HG02642 (cell line): ENCODE measurements at regions not wholly inside any gene's neighbourhood (a gene's known extent, or its start where the extent isn't known, plus 50 kb on each side); places are given as distances from the start of the nearest gene placed in this dataset.
"Not testable (repeated sequence)": the region's sequence is repeated elsewhere in the genome, so short reads cannot be mapped to it uniquely, and the experiment has no call there.

Source experiments
- ATAC-seq: cut with Tn5 transposase; IDR thresholded peaks from one replicate; pipeline ENCODE4 v1.9.1; 2021; ENCODE audit warnings: mild to moderate bottlenecking; ENCODE audit not compliant: unreplicated experiment, poor library complexity

DNA sequence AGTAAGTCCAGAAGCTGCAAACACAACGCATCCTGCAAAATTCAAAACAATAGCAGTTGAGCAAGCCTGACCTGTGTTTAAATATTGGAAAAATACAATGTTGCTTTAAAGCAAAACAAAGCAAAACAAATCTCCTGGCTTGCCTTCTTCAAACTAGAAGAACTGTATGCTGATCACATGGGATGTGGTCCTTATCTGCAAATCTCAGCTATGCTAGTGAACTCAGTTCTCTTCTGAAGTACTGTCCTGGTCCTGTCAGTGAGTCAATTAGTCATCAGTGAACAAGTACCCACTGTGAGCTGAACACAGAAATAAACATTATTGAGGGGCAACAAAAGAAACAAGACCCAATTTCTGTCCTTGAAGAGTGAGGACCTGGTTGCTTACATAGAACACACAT, 522.5 kb downstream of the SMARCA1 start:
- no peak for ATAC-seq

DNA sequence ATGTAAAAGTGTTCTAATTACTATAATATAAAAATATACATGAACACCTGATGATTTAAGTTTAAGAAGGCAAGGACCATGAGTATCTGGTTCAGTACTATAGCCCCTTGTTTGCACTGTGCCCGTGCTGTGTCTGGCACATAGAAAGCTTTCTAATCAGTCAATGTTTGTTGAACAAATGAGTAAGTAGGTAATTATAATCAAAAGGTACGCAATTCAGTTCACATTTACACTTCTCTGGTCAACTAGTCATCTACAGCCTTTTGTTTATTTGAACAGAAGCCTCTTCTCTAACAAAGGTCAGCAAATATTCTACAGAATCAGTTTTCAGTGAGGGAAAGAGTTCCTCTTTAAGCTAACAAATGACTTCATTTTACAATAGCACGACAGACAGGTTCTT, 523.3 kb downstream of the SMARCA1 start:
- no peak for ATAC-seq

DNA sequence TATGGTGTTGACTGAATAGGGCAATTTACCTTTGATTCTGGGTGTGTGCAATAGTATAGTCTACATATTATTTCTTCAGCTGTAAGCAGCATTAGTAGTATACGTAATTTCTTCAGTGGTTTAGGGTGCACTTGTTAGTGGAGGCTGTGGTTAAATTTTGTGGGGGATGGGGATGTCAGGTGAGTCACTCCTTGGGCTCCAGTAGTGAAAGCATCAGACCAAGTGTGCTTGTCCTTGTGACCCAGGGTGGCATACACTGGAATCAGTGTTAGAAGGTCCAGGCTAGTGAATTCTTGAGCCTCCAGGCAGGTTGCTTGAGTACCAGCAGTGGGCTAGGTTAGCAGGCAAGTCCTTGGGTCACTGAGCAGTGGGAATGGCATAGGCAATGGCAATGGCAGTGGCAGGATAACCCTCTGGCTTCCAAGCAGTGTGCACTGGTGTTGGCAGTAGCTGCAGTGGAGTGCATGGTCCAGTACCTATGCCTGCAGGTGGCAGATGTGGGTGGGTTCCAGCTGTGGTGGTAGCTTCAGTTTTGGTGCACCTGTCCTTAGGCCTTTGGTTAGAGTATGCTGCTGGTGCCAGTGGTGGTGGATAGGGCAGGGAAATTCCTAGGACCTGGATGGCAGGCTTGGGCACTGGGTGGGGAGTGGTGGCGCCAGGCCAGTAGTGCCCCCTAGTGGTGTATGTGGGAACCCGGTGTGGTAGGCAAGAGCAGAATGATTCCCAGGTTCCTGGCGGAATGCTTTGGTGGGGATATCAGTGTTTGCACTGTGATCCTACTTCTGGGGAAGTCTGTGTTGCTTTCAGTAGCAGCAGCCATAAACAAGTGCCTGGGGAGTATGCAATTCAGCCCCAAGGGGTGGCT, 531.0 kb downstream of the SMARCA1 start:
- no peak for ATAC-seq

DNA sequence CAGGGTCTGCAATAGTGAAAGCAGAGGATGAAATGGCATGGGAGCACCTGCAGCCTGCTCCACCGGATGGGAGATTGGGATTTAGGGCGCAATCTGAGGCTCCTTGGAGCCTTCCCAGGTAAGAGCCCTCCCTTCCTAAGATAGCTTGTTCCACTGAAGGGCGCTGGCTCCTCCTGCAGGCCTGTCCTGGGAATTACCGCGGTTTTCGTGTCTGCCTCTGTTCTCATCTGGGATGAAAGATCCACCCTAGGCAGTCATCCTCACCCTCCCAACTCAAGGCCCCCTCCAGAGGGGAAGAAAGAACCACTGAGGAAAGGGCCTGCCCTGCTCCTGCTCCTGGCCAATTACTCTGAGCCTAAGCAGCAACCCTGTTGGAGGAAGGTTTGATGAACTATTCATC, 547.5 kb downstream of the SMARCA1 start:
- peak; percentile 65 for ATAC-seq

DNA sequence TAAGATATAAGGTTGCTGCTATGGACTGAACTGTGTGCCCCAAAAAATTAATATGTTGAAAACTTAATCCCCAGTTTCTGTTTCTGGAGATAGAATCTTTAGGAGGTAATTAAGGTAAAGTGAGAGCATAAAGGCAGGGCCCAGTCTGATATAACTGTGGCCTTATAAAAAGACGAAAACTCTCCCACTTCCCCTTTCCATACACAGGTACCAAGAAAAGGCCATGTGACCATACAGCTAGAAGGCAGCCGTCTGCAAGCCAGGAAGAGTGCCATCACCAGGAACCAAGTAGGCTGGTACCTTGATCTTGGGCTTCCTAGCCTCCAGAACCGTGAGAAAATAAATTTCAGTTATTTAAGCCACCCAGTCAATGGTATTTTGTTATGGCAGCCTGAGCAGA, 550.3 kb downstream of the SMARCA1 start:
- no peak for ATAC-seq

DNA sequence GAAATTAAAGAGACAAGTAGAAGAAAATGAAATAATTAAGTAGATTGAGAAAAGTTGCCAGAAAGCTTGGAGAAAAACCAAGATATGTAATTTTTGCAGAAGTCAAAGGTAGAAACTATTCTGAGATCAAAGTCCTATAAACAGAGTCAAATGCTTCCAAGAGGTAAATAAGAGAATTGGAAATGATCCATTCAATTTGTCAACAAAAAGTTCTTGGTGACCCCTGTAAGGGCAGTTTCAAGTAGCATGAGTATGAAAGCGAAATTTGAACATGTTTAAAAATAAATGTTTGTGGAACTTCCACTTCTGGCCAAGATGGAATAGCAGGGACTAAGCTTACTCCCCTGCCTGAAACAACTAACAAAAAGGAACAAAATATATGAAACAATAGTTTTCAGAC, 562.0 kb downstream of the SMARCA1 start:
- ATAC-seq = no peak

DNA sequence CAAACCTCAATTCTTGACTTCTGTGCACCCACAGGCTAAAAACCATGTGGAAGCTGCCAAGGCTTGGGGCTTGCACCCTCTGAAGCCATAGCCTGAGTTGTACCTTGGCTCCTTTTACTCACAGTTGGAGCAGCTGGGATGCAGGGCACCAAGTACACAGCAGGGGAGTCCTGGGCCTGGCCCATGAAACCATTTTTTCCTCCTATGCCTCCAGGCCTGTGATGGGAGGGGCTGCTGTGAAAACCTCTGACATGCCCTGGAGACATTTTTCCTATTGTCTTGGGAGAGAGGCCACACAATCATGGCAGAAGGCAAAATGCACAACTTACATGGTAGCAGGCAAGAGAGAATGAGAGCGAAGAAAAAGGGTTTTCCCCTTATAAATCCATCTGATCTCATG, 568.6 kb downstream of the SMARCA1 start:
- ATAC-seq = not testable (repeated sequence)

DNA sequence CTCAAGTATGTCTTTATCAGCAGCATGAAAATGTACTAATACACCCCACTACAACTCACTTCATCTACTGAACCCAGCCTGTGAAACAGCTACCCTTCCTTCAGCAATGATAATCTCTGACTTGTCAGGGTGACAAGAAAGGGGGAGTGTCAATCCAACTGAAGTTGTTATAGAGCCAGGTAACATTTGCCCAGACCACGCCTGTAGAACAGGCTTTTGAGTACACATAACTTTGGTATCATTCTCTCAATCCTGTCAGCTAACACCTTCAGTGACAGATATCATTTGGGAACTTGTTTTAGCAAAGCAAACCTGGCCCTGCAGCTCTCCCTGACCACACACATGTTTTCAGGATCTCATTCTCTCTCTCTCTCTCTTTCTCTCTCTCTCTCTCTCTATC, 592.2 kb downstream of the SMARCA1 start:
- ATAC-seq = no peak

DNA sequence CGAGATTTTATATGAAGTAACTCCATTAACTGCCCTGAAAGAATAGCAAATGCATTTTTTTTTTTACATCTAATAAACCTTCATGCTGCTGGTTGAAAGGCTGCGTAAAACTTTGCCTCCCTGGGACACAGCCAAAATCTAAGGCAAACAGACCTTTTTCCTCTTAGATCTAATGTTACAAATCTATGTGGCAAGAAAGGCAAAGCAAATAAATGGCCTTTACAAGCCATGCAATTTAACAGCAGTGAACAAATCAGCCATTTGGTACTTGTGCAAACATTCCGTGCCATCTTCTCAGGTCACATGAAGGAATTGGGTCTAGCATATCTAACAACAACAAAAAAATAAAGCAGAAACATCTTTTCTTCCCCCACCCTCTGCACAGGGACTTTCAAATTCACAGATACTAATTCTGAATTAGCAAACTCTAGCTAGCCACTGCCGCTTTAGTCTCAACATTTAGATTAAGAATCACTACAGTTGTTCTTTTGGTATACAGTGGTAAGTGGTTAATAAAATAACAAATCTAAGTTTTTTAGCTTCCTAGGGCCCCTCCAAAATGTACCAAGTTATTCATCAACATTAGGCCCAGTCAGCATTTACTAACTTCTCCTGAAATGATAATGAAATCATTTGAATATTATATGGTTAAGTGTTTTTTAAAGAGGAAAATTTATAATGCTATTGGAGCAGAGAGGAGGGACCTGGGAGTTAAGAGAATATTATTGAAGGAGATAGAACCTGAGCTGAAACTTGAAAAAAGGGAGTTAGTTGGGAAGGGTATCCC, 593.8 kb downstream of the SMARCA1 start:
- ATAC-seq = no peak

DNA sequence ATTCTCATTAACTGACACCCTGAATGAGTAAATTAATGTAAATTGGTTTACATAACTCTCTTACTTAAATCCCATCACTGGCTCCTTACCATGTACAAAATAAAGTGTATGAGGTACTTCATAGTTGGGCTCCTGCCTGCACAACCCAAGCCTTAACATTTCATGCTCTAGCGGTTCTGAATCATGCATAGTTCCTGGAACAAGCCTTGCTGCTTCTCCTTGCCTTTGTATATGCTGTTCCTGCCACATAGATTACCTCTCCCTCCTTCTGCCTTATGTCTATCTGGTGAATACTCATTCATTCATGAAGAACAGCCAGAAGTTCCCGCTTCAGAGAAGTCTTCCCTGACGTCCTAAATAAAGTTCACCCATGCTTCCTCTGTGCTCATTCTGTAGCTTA, 594.7 kb downstream of the SMARCA1 start:
- no peak for ATAC-seq

DNA sequence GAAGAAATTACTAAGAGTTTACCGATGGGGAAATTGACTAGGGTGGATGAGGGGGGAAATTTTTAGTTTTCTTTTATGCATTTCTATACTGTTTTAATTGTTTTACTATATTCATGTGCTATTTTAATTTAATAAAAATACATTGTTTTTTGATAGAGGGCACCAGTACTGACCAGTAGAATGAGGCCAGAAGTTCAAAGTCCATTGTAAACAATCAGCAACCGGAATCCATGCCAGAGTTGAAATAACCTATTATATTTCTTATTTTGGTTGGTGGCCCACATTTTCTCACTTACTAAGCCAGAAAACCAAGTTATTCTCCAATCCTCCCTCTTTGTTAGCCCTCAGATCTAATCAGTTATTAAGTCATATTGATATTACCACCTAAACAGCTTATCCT, 595.9 kb downstream of the SMARCA1 start:
- ATAC-seq = no peak

DNA sequence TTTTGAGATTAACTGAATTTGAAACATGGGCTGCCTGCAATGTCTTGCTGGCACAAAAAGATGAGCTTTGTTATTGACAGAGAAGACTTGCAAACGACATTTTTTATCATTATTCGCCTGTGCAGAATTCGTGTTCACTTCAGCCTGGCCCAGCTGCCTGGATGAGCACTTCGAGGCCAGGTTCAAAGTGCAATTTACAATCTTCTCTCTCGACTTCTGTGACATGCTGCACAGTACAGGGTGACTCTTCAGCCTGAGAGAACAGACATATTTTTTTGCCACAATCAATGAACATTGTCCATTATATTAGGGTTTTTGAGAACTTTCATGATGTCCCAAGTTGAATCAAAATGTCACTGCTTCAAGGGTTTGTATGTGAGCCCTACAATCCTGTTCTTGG, 616.5 kb downstream of the SMARCA1 start:
- ATAC-seq = no peak

DNA sequence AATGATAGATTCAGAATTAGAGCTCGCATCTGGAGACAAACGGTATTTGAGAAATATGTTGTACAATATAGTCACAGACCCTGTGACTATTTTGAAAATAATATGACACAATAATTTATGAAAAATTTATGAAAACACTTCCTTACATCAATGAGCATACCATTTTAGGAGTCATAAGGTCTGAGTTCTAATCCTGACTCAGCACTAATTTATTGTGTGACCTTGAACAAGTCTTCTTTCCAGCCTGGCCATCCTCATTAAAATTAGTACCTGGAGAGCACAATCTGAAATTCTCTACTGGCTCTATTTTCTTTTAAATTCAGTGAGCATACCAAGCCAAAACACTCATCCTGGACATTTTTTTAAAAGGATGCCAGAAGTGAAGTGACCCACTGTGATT, 622.3 kb downstream of the SMARCA1 start:
- ATAC-seq = no peak

DNA sequence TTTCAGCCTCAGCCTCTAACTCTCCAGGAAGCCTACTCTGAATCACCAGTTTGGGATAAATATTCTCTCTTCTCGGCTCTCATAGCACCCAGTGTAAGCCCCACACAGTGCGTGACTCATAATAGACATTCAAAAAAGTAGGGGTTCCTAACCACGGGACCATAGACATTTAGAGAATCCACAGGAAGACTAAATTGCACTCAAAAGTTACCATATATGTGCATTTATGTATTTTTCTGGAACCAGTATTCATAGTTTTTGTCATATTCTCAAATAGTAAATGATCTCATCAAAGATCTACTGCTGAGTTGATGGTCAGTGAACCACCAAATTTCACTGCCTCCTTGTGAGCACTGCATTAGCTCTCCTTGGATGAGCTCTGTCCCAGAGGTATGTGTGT, 625.7 kb downstream of the SMARCA1 start:
- no peak for ATAC-seq

DNA sequence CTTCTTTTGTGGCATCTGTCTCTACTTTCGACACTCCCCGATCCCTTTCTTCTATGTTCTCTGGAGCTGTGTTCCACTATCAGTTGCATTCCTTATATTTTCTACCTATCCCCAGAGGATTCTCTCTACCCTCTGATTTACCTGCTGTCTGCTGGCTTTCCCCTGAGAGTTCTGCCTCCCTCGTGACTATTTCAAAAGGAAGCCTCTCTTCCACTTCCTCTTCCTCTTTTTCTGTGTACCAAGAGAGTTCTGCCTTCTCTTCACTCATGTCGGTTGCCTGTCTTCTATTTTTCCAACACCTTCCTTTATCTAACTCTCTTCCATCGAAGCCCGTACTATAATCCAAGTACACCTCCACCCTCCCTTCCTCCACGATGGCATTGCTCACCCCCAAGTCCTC, 631.7 kb downstream of the SMARCA1 start:
- ATAC-seq = no peak

DNA sequence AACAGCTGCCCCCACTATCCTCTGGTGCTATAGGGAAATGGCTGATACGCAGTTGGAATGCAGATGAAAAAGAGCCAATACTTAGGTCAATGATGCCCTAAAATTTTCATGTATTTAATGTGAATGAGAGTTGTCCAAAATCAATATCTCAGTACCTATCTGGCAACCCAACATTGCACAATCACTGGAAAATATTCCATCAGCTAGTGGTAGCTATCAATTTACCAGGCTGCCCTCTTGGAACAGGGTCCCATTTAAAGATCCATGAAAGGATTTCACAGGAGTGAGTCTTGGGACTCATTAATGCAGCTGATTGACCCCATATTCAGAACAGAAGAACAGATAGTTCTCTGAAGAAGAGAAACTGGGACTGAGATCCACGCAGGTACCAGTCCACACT, 638.9 kb downstream of the SMARCA1 start:
- ATAC-seq = no peak

DNA sequence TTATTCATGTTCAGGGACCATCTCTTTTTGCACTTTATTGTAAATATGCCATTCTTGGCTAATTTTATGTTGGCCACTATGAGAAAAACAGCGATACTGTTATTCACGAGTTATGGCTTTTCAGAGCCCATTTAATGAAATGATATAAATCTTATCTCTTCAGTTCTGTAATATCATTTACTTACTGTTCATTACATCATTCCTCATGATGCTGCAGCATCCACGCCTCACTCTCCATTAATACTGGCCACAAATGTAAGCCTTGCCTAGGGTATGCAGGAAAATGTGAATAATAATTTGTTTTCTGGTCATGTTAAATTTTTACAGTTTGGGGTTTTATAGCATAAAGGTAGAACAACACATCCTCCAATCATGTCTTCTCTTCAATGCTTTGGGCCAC, 639.6 kb downstream of the SMARCA1 start:
- no peak for ATAC-seq

DNA sequence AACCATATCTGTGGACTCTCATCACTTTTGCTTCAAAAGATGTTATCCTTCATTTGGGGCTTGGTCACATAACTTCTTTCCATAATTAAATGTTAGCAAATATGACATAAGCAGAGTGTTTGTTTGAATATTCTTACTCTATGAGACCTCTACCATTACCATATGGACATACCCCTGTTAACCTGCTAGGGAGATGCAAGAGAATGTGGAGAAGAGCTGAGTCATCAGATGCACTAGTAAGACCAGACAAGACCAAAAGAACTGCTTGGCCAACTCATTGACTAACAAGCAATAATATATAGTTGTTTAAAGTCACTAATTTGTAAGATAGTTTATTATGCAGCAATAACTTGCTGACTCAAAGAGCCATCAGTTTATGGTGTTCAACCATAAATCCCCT, 652.9 kb downstream of the SMARCA1 start:
- no peak for ATAC-seq

DNA sequence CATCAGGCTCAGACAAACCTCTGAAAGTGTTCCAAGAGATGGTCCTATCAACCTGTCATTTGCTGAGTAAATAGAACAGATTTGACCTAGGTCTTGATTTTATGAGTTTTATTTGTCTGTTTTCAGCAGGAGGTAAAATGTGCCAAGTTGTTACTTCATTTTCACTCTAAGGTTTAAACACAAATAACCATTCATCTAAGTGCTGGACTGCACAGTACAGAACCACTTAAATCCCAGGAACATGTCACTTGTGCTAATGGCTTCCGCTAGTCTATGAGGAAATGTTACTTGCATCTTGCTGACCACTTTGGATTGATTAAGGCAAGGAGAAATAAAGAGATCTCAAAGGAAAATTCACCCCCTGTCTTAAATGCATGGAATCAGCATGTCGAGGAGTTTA, 660.7 kb downstream of the SMARCA1 start:
- no peak for ATAC-seq

DNA sequence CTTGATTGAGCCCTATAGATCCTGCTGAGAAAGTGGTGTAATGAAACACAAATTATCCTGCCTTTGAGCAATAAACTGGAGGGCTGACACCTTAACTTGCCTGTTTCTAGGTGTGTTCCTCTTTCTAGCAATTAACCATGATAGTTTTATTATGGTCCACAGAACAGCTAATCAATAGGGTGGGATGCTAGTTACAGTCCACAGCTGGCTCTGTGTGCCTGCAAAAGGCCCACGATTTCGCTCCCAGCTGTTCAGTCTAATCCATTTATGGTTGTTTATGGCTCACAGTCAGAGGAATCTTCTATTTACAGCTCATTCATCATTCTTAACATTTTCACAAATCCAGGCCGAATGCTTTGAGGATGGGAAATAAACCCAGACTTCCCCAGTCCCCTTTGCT, 674.9 kb downstream of the SMARCA1 start:
- ATAC-seq = no peak

DNA sequence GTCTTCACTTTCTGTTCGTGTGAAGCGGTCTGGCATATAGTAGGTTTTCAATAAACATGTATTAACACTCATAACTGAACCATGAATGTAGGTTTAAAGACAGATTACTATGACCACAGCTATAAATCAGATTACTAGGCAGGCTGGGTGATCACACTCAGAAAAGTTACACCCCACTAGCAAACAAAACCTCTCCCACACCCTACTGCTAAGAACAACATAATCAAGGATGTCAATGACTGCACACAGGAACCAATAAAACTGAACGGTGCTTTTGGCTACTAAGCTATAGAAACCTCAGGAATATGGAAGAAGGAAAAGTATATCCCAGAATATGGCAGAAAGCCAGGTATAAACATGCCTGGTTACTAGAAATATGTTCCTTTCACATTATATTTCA, 676.9 kb downstream of the SMARCA1 start:
- ATAC-seq = no peak

DNA sequence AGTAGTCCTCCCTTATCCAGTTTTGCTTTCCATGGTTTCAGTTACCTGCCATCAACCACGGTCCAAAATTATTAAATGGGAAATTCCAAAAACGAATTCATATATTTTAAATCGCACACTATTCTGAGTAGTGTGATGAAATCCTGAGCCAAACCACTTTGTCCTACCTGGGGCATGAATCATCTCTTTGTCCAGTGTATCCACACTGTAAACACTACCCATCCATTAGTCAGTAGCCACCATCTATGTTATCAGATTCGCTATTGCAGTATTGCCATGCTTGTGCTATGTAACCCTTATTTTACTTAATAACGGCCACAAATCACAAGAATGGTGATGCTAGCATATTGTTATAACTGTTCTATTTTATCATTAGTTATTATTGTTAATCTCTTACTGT, 704.6 kb downstream of the SMARCA1 start:
- no peak for ATAC-seq
